ENCODE measurements at regions not wholly inside any gene's neighbourhood (a gene's known extent, or its start where the extent isn't known, plus 50 kb on each side); places are given as distances from the start of the nearest gene placed in this dataset.

- DNase-seq (ENCODE audit: low read depth in 1 of 2, low spot score in 1 of 2): no peak
Measured at GRCh38 chr7:98040626-98041360, 50.8 kb upstream of the OCM2 start.

- DNase-seq (ENCODE audit: low read depth in 1 of 2, low spot score in 1 of 2): no peak
Measured at GRCh38 chr7:98046816-98047215, 56.8 kb upstream of the OCM2 start.

GRCh38 chr7:98049034-98049433, 57.6 kb upstream of the LMTK2 start:
- no peak for DNase-seq (ENCODE audit: low read depth in 1 of 2, low spot score in 1 of 2)

- DNase-seq (ENCODE audit: low read depth in 1 of 2, low spot score in 1 of 2): peak; percentile 3 to 38
Measured at GRCh38 chr7:98051118-98051744, 55.4 kb upstream of the LMTK2 start.

- no peak for DNase-seq (ENCODE audit: low read depth in 1 of 2, low spot score in 1 of 2)
Measured at GRCh38 chr7:98054585-98054984, 52.1 kb upstream of the LMTK2 start.

- DNase-seq (ENCODE audit: low read depth in 1 of 2, low spot score in 1 of 2): no peak
Measured at GRCh38 chr7:98056580-98056979, 50.1 kb upstream of the LMTK2 start.
